GM12872 (cell line): ENCODE measurements at regions not wholly inside any gene's neighbourhood (a gene's known extent, or its start where the extent isn't known, plus 50 kb on each side); places are given as distances from the start of the nearest gene placed in this dataset.

Experiments used
- CTCF ChIP-seq: IDR thresholded peaks from 3 replicates; pipeline ENCODE4 v1.5.1; 2011; ENCODE audit warnings: low read depth, mild to moderate bottlenecking, low read length, moderate library complexity; ENCODE audit not compliant: insufficient read depth

GRCh38 chr16:65342231-65342866 lies 220.5 kb upstream of the CDH11 start:
- TF ChIP-seq CTCF, result no peak

- TF ChIP-seq CTCF, result no peak
Measured at GRCh38 chr16:65339062-65339461, 217.2 kb upstream of the CDH11 start.

GRCh38 chr16:65336160-65336559 lies 214.3 kb upstream of the CDH11 start:
- no peak for TF ChIP-seq CTCF

GRCh38 chr16:65334081-65334480 lies 212.2 kb upstream of the CDH11 start:
- no peak for TF ChIP-seq CTCF

GRCh38 chr16:65333283-65333682 lies 211.4 kb upstream of the CDH11 start:
- no peak for TF ChIP-seq CTCF

- no peak for TF ChIP-seq CTCF
Measured at GRCh38 chr16:65327346-65327745, 205.5 kb upstream of the CDH11 start.

- TF ChIP-seq CTCF, result no peak
Measured at GRCh38 chr16:65323655-65324237, 201.9 kb upstream of the CDH11 start.
